ENCODE measurements at regions not wholly inside any gene's neighbourhood (a gene's known extent, or its start where the extent isn't known, plus 50 kb on each side); places are given as distances from the start of the nearest gene placed in this dataset.
"Not testable (repeated sequence)": the region's sequence is repeated elsewhere in the genome, so short reads cannot be mapped to it uniquely, and the experiment has no call there.

DNA sequence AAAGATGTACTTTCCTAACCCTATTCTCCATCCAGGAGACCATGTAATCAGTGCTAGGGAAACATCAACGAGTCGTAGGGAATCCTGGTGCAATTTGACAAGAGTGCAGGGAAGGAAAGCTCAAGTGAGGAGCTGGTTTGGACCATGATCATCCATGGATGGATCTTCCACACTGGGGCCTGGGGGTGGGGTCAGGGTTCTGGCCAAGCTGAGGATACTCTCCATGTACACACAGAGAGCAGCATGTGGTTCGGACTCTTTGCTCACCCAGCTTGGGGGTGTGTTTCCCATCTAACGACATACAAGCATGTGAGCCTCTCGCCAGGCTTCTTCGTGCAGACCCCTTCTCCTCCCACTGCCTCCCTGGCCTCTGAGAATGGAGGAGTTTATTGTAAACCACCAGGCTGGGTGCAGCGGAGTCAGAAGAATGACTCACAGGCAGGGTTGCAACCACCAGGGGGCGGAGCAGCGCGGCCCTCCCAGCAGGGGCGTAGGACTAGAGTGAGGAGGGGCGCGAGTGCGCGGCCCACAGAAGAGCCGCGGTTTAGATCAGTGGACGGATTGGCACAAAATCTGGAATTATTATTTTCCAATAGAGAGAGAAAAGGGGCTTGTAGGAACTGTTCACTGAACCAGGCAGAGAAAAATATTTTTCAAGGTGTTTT is 530.0 kb upstream of the B3GAT1 start:
- DNase-seq, result not testable (repeated sequence)

DNA sequence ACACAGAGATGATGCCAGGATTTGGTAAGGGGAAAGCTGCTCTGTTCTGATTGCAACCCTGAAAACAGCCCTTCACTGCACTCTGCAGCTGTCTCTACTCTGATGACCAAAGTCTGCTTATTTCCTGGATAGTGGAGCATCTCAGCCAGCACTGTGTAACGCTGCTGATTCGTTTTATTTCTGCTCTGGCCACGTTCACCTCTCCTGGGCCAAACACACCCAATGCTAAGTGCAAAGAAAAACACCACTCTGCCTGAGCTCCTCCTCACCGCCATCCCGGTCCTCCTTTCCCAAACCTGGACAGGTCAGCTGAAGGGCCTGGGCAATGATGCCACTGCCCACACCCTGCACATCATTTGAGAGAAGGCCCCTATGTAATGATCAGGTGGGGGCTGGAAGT is 529.3 kb upstream of the B3GAT1 start:
- DNase-seq, result no peak

DNA sequence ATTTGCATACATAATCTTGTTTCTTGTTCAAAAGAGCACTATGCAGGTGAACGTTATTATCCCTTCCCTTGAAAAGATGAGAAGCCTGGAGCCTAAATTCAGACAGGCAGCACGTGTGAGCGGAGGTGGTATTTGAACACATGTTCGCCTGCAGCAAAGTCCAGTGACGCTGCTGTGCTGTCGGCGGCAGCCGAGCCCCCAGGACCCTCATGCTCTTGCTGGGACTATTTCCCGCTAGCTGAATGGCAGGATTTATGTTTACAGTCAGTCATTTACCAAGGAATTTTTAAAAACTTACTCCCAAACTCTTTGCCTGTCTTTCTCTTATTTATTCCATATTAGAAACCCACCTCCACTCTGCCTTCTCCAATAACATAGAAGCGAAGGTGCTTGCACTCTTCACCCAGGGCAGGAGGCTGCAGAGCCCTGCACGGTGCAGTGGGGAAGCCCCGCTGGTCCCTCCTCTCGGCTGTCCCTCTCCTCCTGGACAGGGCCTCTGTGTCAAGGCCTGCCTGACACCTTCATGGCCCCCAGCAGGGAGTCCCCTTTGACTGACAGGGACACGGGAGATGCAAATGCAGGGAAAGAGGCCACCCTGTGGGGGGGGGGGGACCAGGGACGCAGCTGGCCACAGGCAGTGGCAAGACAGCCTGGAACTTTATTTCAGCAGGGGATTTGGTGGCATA is 528.5 kb upstream of the B3GAT1 start:
- no peak for DNase-seq

DNA sequence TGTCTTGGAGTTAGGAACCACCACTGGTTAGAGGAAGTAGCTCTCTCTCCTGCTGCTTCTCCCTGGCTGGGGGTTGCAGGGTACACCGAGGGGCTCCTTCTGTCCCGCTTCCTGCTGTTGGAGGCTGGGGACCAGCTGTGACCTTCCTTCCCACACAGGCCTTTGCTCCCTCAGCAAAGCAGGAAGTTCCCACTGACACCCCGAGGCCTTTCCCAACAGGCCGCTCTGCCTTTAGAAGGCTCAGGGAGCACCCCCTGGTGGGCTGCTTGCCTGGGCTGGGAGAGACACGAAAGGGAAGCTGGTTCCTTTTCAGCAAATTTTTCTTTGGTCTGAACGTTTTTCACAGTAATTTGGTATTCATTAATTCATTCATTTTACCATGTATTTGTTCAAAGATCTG is 527.9 kb upstream of the B3GAT1 start:
- DNase-seq, result no peak

DNA sequence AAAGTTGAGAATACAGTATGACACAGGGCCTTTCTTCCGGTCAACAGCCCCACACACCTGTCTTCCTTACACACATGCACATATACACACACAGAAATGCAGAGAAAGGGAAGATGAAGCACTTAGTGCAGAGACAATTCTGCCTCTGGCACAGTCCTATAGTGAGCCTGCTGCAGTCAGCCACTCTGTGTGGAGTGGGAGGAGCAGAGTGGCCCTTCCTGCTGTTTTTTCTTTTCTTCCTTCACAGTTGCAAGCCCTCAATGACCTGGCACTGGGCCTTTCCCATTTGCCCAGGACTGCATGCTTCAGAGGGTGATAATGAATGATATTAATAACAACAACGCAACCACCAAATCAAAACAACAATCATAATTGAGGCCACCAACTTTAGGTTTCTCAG is 527.0 kb upstream of the B3GAT1 start:
- DNase-seq, result no peak

DNA sequence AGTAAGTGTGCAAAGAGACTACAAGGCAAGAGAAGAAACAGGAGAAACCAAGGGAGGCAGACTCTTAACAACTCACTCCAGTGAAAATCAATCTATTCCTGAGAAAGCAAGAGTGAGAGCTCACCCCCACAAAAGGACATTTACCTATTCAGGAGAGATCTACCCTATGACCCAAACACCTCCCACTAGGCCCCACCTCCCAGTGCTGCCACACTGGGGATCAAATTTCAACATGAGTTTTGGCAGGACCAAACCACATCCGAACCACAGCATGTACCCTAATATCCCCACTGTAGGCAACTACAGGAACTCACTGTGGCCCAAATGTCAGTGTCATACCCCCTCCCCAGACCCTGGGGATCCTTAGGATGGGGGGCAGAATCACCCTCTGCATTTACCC is 526.2 kb upstream of the B3GAT1 start:
- DNase-seq, result no peak

DNA sequence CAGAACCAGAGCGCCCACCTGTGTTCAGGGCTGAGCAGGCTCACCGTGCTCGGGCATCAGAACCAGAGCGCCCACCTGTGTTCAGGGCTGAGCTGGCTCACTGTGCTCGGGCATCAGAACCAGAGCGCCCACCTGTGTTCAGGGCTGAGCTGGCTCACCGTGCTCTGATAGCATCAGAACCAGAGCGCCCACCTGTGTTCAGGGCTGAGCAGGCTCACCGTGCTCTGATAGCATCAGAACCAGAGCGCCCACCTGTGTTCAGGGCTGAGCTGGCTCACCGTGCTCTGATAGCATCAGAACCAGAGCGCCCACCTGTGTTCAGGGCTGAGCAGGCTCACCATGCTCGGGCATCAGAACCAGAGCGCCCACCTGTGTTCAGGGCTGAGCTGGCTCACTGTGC is 525.2 kb upstream of the B3GAT1 start:
- not testable (repeated sequence) for DNase-seq

DNA sequence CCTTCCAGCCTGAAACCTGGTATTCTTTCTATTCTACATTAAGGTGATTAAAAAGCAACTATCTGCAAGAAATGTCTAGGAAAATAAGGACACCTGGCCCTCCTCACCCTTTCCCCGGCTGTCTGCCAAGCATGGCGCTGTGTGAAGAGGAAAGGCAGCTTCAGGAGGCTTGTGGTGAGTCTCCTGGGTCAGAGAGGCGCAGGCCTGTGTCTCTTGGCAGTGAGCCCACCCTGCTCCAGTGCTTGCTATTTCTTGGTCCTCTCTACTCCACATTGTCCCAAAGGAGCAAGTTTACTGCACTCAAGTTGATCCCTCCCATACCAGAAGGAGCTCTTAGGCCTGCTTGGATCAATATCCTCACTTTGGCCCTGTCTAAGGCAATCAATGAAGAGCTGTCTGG is 520.7 kb upstream of the B3GAT1 start:
- DNase-seq, result no peak

DNA sequence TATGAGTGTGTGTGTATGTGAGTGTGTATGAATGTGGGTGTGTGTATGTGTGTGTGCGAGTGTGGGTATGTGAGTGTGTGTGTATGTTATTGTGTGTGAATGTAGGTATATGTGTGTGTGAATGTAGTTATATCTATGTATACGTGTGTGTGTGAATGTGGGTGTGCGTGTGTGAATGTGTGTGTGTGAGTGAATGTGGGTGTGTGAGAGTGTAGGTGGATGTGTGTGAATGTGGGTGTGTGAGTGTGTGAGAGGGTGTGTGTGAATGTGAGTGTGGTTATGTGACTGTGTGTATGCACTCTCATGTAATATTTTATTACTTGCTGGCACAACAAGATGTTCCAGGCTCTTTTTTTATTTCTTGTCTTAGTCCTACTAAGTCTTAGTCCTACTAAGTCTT is 513.4 kb upstream of the B3GAT1 start:
- no peak for DNase-seq

DNA sequence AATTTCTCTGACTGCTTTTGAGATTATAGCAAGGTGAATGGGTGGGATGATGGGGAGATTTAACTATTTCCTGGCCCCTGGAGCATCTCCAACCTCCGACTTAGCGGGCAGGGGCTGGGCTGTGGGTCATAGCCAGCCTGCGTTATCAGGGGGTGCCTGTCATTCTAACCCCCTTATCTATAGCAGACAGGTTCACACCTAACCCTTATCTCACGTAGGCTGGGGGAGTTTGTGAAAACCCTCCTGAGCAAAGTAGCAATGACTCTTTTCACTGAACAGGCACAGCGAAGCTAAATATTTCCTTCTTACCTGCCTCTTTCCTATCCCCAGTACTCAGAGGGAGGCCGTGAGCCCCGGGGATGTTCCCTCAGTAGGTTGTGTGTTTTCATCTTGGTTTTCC is 511.4 kb upstream of the B3GAT1 start:
- DNase-seq, result no peak

DNA sequence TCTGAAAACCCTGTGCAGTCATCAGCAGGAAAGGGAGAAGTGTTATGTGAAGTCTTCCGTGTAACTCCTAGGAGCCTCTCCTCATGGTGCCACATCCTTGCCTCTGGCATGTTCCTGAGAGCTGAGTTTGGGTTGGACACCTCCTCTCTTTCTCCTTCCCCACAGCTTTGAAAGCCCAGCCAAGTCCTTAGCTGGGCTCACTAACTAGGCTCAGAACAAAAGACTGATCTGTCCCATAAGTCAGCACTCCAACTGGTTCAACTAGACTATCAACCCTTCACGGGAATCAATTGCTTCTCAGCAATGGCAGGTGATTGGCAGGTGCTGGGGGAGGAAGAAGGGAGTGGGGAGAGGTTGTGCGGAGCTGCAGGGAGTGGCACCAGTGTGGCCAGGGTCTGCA is 509.9 kb upstream of the B3GAT1 start:
- no peak for DNase-seq

DNA sequence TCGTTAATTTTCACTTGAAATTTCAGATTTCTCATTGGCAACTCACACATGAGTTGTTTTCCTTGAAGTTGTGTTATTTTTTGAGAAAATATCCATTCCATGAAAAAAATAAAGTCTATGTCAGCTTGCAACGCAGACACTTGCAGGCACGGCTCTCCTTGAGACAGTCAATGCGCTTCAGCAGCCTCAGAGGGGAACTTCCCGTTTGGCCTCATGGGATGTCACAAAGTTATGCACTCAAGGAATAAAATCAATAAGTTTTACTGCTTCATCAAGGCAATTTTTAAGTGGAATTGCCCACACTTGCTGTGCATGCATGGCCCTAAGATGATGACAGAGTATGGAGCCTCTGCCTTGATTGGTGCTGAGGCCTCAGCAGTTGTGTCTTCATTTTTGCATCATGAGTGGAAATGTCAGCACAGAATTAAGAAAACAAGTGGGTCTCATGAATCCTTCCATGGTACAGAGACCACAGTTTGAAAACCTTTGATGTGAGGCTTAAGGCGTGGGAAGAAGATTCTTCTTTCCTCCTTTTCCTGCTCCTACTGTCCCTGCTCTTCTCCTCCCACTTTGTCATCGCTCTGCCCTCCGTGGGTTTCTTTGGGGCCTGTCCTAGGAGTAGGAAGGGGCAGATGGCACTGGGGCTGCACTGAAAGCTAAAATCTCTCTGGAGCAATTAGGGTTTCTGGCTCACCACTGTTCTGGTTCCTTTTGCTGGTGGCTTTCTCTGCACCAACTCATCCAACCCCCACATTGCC is 509.0 kb upstream of the B3GAT1 start:
- DNase-seq, result no peak

DNA sequence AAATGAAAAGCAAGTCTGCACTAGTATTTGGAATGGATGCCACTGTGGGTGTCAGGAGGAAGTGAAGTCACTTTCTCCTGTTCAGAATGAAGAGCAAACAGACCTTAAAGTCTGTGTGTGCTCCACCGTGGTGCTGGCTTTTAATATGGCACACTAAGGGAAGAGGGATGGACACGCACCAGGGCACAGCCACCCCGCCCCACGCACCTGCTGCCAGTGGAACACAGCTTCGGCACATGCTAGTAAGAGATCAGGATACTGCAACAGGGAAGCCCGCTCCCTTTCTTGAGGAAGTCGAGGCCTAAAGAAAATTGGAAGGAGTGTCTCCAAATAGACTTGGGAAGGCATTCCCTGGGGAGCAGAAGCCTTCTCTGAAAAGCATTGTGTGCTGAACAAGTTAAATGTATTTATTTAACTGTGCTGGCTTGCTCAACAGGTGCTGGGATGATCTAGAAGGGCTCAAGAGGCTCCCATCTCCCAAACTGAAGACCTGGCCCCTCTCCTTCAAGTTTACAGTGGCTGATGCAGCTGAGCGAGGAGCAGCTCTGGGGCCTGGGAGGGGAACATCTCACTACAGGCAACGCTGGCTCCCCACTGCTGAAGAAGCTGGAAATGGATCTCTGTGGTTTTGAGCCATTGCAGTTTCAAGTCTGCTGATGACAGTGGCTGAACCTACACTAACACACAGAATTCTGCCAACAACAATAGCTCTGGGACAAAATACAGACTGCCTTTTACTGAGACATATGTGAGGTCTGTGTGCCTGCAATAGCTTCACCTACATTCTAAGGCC is 504.6 kb upstream of the B3GAT1 start:
- no peak for DNase-seq

DNA sequence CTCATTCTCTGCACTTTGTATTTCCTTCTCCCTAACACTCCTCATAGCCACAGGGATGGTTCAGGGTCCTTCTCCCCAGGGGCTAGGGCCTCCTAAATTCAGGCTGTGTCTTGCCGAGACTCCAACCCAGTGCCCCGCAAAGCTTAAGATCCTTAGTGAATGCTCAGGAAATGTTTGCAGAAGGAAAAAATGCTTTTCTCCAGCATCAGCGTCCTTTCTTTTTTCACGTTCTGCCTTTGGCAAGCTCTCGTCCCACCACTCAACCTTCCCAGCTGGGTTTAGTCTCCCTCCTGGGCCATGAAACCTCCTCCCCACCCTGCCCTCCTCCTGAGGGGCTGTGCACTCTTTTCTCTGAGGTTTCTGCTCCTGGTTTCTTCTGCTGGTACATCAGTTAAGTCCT is 503.8 kb upstream of the B3GAT1 start:
- DNase-seq, result no peak

DNA sequence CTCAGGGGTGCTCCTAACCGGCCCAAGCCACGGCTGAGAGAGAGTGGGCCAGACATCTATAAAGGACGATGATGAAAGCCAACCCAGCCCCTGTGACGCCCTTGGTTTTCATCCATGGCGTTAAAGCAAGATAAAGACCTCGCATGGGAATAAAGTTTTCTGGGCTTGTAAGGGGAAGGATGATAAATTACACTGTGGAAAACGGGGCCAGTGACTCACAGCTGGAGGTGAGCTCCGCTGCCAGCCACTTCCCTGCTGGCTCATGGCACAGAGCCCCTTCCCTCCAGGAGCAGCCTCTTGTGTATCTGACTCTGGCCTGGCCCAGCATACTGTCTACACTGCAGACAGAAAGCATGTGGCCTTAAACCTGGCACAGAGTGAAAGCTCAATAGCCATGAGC is 503.2 kb upstream of the B3GAT1 start:
- no peak for DNase-seq

DNA sequence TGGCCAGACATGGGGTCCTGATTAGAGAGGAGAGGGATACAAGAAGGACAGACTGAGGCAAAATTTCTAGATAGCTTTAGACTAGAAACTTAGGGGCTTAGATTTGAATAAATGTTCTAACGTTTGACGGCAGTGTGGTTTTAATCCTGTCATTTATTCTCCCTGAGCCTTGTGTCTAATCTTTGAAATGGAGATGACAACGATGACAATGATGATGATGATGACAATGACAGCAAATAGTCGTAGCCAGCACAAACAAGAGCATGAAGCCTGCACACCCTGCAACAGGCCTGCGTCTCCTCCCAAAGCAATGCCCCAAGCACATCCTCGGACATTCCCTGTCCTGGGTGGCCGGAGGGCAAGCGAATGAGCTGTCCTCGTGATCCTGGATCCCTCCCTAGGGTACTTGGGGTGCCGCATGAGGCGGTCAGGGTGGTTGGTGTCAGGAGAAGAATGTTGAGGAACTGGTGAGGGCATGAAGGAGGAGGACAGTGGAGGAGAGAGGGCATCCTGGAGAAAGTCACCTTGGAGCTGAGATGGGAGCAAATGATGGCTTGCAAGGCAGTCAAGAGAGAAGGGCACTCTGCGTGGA is 502.1 kb upstream of the B3GAT1 start:
- no peak for DNase-seq

DNA sequence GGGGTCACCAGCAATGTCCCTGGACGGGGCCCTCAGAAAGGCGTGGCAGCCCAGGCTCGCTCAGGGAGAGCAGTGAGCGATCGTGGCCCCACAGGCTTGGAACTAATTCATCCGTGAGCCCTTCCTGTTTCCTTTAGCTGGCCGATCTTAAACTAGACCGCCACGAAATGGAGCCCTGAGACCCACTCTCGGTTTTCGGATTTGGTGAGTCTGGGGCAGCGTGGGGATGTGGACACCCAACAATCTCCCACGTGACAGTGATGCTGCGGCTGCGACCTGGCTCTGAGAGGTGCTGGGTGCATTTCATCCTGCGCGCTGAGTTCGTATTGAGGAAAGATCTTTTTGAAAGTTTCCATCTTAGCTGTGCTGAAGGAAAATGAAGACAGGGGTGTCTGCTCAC is 501.3 kb upstream of the B3GAT1 start:
- no peak for DNase-seq

DNA sequence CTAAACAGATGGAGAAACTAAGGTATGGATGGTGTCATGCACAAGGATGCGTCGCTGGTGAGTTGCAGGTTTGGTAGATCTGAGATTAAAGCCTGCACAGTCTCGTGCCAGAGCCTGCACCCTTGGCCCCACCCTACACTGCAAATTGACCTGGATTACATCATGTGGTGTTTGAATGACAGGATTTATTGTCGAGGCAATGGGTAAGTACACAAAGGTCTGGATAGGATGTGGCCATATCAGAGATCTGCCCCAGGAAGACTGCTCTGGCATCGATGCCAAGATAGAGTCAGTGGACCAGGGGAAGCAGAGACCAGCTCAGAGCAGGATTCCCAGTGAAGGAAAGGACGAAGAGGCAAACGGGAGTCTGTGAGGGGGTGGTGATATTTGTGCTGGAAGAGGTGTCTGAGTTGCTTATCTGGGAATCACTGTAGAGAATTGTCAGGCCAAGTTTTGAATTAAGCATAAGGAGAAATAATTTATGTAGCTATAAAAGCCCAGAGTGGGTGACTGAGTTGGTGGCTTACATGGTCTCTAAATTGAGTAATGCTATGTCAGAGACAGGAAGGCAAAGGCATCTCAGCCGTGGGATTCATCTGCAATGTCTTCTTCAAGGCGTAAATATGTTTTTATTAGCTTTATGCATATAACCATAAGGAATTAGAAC is 499.6 kb upstream of the B3GAT1 start:
- no peak for DNase-seq

DNA sequence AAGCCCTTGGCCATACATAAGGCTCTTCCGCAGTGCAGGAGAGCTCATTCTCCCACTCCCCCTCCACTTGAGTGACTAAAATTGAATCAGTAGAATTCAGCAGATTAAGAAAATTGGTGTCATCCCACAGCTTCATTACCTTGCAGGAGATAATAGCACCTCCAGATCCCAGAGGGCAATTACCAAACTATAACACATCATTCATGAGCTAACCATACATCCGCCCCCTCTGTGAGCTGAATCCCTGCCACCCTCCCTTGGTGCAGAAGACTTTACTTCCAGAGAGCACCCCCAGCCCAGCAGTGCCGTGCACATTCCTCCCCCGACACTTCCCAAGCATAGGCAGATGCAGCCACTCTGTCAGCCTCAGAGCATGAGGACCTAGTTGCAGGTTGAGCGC is 496.5 kb upstream of the B3GAT1 start:
- DNase-seq, result no peak

DNA sequence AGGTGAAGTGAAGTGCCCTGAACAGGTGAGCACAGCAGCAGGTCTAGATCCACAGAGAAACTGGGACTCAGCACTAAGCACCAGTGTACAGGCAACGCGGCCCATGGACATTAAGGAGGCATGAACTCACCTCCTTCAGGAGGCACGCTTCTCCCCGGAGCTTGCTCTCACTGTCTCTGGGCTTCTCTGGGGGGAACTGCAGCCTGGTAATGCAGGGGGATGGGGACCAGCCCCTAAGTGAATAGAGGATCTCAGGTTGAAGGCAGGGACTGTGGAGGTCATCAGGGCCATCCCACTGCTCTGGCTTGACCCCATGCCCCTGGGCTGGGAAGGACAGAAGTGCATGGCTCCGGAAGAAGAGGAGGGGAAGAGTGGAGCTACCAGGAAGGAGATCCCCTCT is 495.6 kb upstream of the B3GAT1 start:
- DNase-seq, result no peak

DNA sequence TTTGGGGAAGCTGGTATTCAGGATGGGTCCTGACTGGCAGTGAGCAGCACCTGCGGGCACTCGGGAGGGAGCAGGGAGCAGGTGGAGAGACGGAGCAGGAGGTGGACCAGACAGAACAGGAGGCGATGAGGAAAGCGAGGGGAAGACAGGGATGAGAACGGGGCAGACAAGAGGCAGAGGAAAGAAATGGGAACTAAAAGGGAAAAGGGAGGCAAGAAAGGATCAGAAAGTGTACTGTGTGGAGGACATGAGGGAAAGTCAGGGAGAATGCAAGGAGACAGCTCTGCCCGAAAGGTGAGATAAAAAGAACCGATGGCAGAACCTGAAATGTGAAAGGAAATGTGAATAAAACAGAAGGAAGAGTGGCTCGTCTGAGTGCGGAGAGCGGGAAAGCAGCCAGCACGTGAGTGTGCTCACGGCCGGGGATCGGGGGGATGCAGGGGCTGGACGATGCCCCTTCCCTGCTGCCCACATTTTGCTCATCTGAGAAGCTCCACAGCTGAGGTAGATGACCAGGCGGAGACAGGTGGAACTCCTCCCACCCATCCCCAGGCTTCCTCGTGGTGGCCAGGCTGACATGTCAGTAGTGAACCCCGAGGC is 494.4 kb upstream of the B3GAT1 start:
- DNase-seq, result no peak

DNA sequence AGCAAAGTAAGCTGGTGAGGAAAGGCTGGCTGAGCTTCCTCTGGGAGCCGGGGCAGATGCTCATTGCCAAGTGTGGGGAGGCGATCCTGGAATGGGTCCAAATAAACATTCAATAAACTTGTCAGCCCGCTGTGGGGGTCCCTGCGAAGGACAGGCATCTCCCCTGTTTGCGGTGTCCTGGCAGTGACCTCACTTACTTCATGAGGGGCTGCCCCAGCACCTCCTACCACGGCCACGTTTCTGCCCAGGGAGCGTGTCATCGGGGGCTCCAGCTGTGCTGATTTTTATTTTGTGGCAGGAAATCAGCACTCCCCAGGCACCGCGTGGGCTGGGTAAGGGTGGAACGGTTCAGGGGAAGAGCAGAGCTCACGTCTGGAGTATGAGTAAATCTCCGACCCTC is 493.9 kb upstream of the B3GAT1 start:
- no peak for DNase-seq
